ENCODE measurements at regions not wholly inside any gene's neighbourhood (a gene's known extent, or its start where the extent isn't known, plus 50 kb on each side); places are given as distances from the start of the nearest gene placed in this dataset.

DNA sequence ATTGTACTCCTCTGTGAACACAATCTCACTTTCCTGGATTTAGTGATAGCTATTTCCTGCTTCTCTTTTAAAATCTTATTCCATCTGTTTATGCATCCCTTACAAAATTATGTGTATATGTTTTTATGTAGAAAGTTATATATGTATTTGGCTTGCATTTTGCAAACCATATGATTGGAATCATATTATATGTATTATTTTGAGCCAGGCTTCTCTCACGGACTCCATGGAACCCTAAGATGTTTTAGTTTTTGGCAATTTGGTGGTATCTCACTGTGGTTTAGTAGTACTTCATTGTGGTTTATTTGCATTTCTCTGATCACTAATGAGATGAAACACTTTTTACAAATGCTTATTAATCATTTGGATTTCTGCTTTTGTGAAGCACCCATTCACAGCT is 507.3 kb upstream of the KIRREL3 start (continued):
- TF ChIP-seq NRF1 (conservative IDR thresholded peaks at IDR 0.05; ENCODE audit: low read depth, low read length) (no peak), MYB (IDR thresholded peaks at IDR 0.05; ENCODE audit: borderline replicate concordance, low read depth, low read length) (no peak), SP1 (IDR thresholded peaks at IDR 0.05; ENCODE audit: low read depth, low read length) (no peak)

DNA sequence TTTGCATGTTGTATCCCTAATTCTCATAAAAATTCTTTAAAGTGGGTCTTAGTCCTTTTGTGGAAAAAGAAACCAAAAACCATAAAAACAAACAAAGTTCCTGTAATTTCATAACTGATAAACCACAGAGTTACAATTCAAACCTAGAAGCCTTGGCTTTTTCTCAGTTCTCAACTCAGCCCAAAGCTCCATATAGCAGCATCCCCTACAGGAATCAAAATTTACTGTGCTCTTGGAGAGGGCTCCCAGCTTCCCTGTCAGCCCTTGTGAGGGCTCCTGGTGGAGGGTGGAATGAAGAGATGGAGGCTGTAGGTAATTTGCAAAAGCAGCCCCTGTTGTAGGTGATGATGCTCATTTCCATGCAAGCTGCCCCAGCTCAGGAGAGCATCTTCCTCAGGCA is 506.1 kb upstream of the KIRREL3 start:
- no peaks in the 10 kb centered on the region for H3K9me3 ChIP-seq (replicated peaks; ENCODE audit: control insufficient read depth, insufficient read depth, low read length)
- ChIA-PET POLR2A (no interaction called here), CTCF (no interaction called here), RAD21 (ENCODE audit: unreplicated experiment) (no interaction called here), SMC1A (ENCODE audit: uncharacterized antibody, unreplicated experiment) (no interaction called here)
- no peak overlapping the region for H3K4me2 ChIP-seq (ENCODE audit: control insufficient read depth, insufficient read depth)
- intact Hi-C loops (cut with micrococcal nuclease; ENCODE audit: unreplicated experiment) (no loop called here), in situ Hi-C loops (cut with MboI) (no loop called here)
- H3K27me3 ChIP-seq (replicated peaks in 1 of 2; ENCODE audit: control insufficient read depth in 2 of 2, insufficient read depth in 2 of 2, low read length in 1 of 2), result no peaks in the 10 kb centered on the region
- no peak for ATAC-seq
- H2AFZ ChIP-seq (ENCODE audit: control insufficient read depth, low read depth, low read length), result no peak overlapping the region
- DNase-seq (ENCODE audit: low read depth, low spot score), result no peak
- BruUV-seq (replicated peaks), result no TSS peak
- no peaks in the 10 kb centered on the region for H3K36me3 ChIP-seq (ENCODE audit: control insufficient read depth in 2 of 2, insufficient read depth in 2 of 2, low read length in 1 of 2)
- no peak overlapping the region for H3K27ac ChIP-seq (ENCODE audit: control insufficient read depth, insufficient read depth)
- no peaks in the 10 kb centered on the region for H3K79me2 ChIP-seq (ENCODE audit: control insufficient read depth, insufficient read depth, low read length)
- H3K9ac ChIP-seq (ENCODE audit: control insufficient read depth, insufficient read depth, low read length), result no peak overlapping the region
- no peak overlapping the region for H3K4me3 ChIP-seq
- no peak for FAIRE-seq
- H3K4me1 ChIP-seq (ENCODE audit: control insufficient read depth, insufficient read depth, low read length), result no peaks in the 10 kb centered on the region
- H4K20me1 ChIP-seq (ENCODE audit: control insufficient read depth, insufficient read depth), result no peaks in the 10 kb centered on the region
- TF ChIP-seq ESRRA (IDR thresholded peaks at IDR 0.05; ENCODE audit: low read length), result no peak
- no peak for TF ChIP-seq POU2F2 (IDR thresholded peaks at IDR 0.05; ENCODE audit: borderline replicate concordance, low read depth, low read length)
- TF ChIP-seq, protein P1, sequence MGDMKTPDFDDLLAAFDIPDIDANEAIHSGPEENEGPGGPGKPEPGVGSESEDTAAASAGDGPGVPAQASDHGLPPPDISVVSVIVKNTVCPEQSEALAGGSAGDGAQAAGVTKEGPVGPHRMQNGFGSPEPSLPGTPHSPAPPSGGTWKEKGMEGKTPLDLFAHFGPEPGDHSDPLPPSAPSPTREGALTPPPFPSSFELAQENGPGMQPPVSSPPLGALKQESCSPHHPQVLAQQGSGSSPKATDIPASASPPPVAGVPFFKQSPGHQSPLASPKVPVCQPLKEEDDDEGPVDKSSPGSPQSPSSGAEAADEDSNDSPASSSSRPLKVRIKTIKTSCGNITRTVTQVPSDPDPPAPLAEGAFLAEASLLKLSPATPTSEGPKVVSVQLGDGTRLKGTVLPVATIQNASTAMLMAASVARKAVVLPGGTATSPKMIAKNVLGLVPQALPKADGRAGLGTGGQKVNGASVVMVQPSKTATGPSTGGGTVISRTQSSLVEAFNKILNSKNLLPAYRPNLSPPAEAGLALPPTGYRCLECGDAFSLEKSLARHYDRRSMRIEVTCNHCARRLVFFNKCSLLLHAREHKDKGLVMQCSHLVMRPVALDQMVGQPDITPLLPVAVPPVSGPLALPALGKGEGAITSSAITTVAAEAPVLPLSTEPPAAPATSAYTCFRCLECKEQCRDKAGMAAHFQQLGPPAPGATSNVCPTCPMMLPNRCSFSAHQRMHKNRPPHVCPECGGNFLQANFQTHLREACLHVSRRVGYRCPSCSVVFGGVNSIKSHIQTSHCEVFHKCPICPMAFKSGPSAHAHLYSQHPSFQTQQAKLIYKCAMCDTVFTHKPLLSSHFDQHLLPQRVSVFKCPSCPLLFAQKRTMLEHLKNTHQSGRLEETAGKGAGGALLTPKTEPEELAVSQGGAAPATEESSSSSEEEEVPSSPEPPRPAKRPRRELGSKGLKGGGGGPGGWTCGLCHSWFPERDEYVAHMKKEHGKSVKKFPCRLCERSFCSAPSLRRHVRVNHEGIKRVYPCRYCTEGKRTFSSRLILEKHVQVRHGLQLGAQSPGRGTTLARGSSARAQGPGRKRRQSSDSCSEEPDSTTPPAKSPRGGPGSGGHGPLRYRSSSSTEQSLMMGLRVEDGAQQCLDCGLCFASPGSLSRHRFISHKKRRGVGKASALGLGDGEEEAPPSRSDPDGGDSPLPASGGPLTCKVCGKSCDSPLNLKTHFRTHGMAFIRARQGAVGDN (IDR thresholded peaks at IDR 0.05), result no peak
- TF ChIP-seq CEBPB (IDR thresholded peaks at IDR 0.05; ENCODE audit: borderline replicate concordance in 1 of 2, low read depth in 2 of 2, low read length in 2 of 2), result no peak
- no peak for TF ChIP-seq ZNF217 (IDR thresholded peaks at IDR 0.05)
- TF ChIP-seq HDAC6 (IDR thresholded peaks at IDR 0.05; ENCODE audit: unreplicated experiment), result no peak
- no peak for TF ChIP-seq PKNOX1 (IDR thresholded peaks at IDR 0.05)
- TF ChIP-seq, protein P2, sequence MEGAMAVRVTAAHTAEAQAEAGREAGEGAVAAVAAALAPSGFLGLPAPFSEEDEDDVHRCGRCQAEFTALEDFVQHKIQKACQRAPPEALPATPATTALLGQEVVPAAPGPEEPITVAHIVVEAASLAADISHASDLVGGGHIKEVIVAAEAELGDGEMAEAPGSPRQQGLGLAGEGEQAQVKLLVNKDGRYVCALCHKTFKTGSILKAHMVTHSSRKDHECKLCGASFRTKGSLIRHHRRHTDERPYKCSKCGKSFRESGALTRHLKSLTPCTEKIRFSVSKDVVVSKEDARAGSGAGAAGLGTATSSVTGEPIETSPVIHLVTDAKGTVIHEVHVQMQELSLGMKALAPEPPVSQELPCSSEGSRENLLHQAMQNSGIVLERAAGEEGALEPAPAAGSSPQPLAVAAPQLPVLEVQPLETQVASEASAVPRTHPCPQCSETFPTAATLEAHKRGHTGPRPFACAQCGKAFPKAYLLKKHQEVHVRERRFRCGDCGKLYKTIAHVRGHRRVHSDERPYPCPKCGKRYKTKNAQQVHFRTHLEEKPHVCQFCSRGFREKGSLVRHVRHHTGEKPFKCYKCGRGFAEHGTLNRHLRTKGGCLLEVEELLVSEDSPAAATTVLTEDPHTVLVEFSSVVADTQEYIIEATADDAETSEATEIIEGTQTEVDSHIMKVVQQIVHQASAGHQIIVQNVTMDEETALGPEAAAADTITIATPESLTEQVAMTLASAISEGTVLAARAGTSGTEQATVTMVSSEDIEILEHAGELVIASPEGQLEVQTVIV (IDR thresholded peaks at IDR 0.05; ENCODE audit: borderline replicate concordance, partially characterized antibody), result no peak
- no peak for TF ChIP-seq YBX1 (IDR thresholded peaks at IDR 0.05)
- no peak for TF ChIP-seq CBX5 (IDR thresholded peaks at IDR 0.05; ENCODE audit: low read depth)
- no peak for TF ChIP-seq CBFB (IDR thresholded peaks at IDR 0.05; ENCODE audit: low read depth)
- TF ChIP-seq CREB1 (IDR thresholded peaks at IDR 0.05; ENCODE audit: low read depth), result no peak
- no peak for TF ChIP-seq ETV6 (conservative IDR thresholded peaks at IDR 0.05 in 1 of 2, IDR thresholded peaks at IDR 0.05 in 1 of 2; ENCODE audit: borderline replicate concordance in 1 of 2, low read depth in 1 of 2)
- TF ChIP-seq SP1 (IDR thresholded peaks at IDR 0.05; ENCODE audit: low read depth, low read length), result no peak
- TF ChIP-seq EZH2 (IDR thresholded peaks at IDR 0.05; ENCODE audit: borderline replicate concordance, control insufficient read depth, low read depth, low read length), result no peak
- TF ChIP-seq HDAC2 (IDR thresholded peaks at IDR 0.05), result no peak

Data from GM12878 (cell line).